ENCODE measurements at regions not wholly inside any gene's neighbourhood (a gene's known extent, or its start where the extent isn't known, plus 50 kb on each side); places are given as distances from the start of the nearest gene placed in this dataset.

GRCh38 chr14:97346675-97347074, 549.5 kb downstream of the VRK1 start:
- intact Hi-C loops (cut with micrococcal nuclease) = no loop called here

GRCh38 chr14:97349463-97349862, 552.3 kb downstream of the VRK1 start:
- intact Hi-C loops (cut with micrococcal nuclease) = no loop called here

- intact Hi-C loops (cut with micrococcal nuclease) = no loop called here
Observed at GRCh38 chr14:97349946-97350345, 552.8 kb downstream of the VRK1 start.

- intact Hi-C loops (cut with micrococcal nuclease) = no loop called here
Observed at GRCh38 chr14:97350415-97350814, 553.2 kb downstream of the VRK1 start.

GRCh38 chr14:97350894-97351731, 553.9 kb downstream of the VRK1 start:
- intact Hi-C loops (cut with micrococcal nuclease) = no loop called here

- intact Hi-C loops (cut with micrococcal nuclease) = no loop called here
Observed at GRCh38 chr14:97353102-97353501, 555.9 kb downstream of the VRK1 start.

GRCh38 chr14:97354119-97354722, 557.0 kb downstream of the VRK1 start:
- intact Hi-C loops (cut with micrococcal nuclease) = no loop called here

- intact Hi-C loops (cut with micrococcal nuclease) = no loop called here
Observed at GRCh38 chr14:97359341-97359740, 562.2 kb downstream of the VRK1 start.

- intact Hi-C loops (cut with micrococcal nuclease) = no loop called here
Observed at GRCh38 chr14:97361181-97361580, 564.0 kb downstream of the VRK1 start.

- intact Hi-C loops (cut with micrococcal nuclease) = no loop called here
Observed at GRCh38 chr14:97361958-97362357, 564.8 kb downstream of the VRK1 start.

- intact Hi-C loops (cut with micrococcal nuclease) = no loop called here
Observed at GRCh38 chr14:97366400-97366799, 569.2 kb downstream of the VRK1 start.

GRCh38 chr14:97367278-97367677, 570.1 kb downstream of the VRK1 start:
- intact Hi-C loops (cut with micrococcal nuclease) = no loop called here

GRCh38 chr14:97368049-97368448, 570.9 kb downstream of the VRK1 start:
- intact Hi-C loops (cut with micrococcal nuclease) = no loop called here

- intact Hi-C loops (cut with micrococcal nuclease) = no loop called here
Observed at GRCh38 chr14:97368900-97369564, 571.9 kb downstream of the VRK1 start.

- intact Hi-C loops (cut with micrococcal nuclease) = no loop called here
Observed at GRCh38 chr14:97369901-97370300, 572.7 kb downstream of the VRK1 start.

GRCh38 chr14:97376310-97376709, 579.1 kb downstream of the VRK1 start:
- intact Hi-C loops (cut with micrococcal nuclease) = loop anchor here (5.0 kb wide), 1 partner anchor 69 kb away; no protein-coding TSS in a partner anchor

GRCh38 chr14:97377550-97377949, 580.4 kb downstream of the VRK1 start:
- intact Hi-C loops (cut with micrococcal nuclease) = loop anchor here (5.0 kb wide), 1 partner anchor 70 kb away; no protein-coding TSS in a partner anchor

GRCh38 chr14:97379091-97379531, 581.9 kb downstream of the VRK1 start:
- intact Hi-C loops (cut with micrococcal nuclease) = loop anchor here (5.0 kb wide), 1 partner anchor 72 kb away; no protein-coding TSS in a partner anchor

- intact Hi-C loops (cut with micrococcal nuclease) = no loop called here
Observed at GRCh38 chr14:97380539-97380941, 583.4 kb downstream of the VRK1 start.

- intact Hi-C loops (cut with micrococcal nuclease) = no loop called here
Observed at GRCh38 chr14:97381309-97381708, 584.1 kb downstream of the VRK1 start.

- intact Hi-C loops (cut with micrococcal nuclease) = no loop called here
Observed at GRCh38 chr14:97382616-97383226, 585.5 kb downstream of the VRK1 start.

GRCh38 chr14:97385727-97386126, 588.5 kb downstream of the VRK1 start:
- intact Hi-C loops (cut with micrococcal nuclease) = no loop called here
